ENCODE measurements at regions not wholly inside any gene's neighbourhood (a gene's known extent, or its start where the extent isn't known, plus 50 kb on each side); places are given as distances from the start of the nearest gene placed in this dataset.

- DNase-seq (ENCODE audit: low spot score) = no peak
These were observed 204.4 kb upstream of the DPP6 start for GRCh38 chr7:153847828-153848227.

- no peak for DNase-seq (ENCODE audit: low spot score)
These were observed 199.9 kb upstream of the DPP6 start for GRCh38 chr7:153852261-153852660.

- DNase-seq (ENCODE audit: low spot score) = no peak
These were observed 193.8 kb upstream of the DPP6 start for GRCh38 chr7:153858355-153858754.

GRCh38 chr7:153859239-153859638 is 193.0 kb upstream of the DPP6 start:
- DNase-seq (ENCODE audit: low spot score) = no peak

GRCh38 chr7:153886506-153887441 is 165.4 kb upstream of the DPP6 start:
- DNase-seq (ENCODE audit: low spot score) = no peak

- no peak for DNase-seq (ENCODE audit: low spot score)
These were observed 164.2 kb upstream of the DPP6 start for GRCh38 chr7:153887749-153888569.

- DNase-seq (ENCODE audit: low spot score) = no peak
These were observed 160.2 kb upstream of the DPP6 start for GRCh38 chr7:153891990-153892389.

GRCh38 chr7:153902862-153903261 is 149.3 kb upstream of the DPP6 start:
- no peak for DNase-seq (ENCODE audit: low spot score)

- DNase-seq (ENCODE audit: low spot score) = no peak
These were observed 140.0 kb upstream of the DPP6 start for GRCh38 chr7:153912211-153912610.

GRCh38 chr7:153920126-153920525 is 132.1 kb upstream of the DPP6 start:
- DNase-seq (ENCODE audit: low spot score) = no peak

- no peak for DNase-seq (ENCODE audit: low spot score)
These were observed 131.3 kb upstream of the DPP6 start for GRCh38 chr7:153920897-153921296.

GRCh38 chr7:153921408-153921807 is 130.8 kb upstream of the DPP6 start:
- no peak for DNase-seq (ENCODE audit: low spot score)

GRCh38 chr7:153930696-153931095 is 121.5 kb upstream of the DPP6 start:
- no peak for DNase-seq (ENCODE audit: low spot score)

GRCh38 chr7:153934048-153934447 is 118.2 kb upstream of the DPP6 start:
- DNase-seq (ENCODE audit: low spot score) = no peak

GRCh38 chr7:153934629-153935028 is 117.6 kb upstream of the DPP6 start:
- no peak for DNase-seq (ENCODE audit: low spot score)

- DNase-seq (ENCODE audit: low spot score) = no peak
These were observed 117.1 kb upstream of the DPP6 start for GRCh38 chr7:153935095-153935494.

GRCh38 chr7:153938451-153938850 is 113.7 kb upstream of the DPP6 start:
- no peak for DNase-seq (ENCODE audit: low spot score)

GRCh38 chr7:153939177-153939576 is 113.0 kb upstream of the DPP6 start:
- no peak for DNase-seq (ENCODE audit: low spot score)

- no peak for DNase-seq (ENCODE audit: low spot score)
These were observed 112.5 kb upstream of the DPP6 start for GRCh38 chr7:153939654-153940053.

- DNase-seq (ENCODE audit: low spot score) = no peak
These were observed 111.1 kb upstream of the DPP6 start for GRCh38 chr7:153941061-153941460.

- no peak for DNase-seq (ENCODE audit: low spot score)
These were observed 110.2 kb upstream of the DPP6 start for GRCh38 chr7:153942036-153942435.

GRCh38 chr7:153943457-153943856 is 108.7 kb upstream of the DPP6 start:
- no peak for DNase-seq (ENCODE audit: low spot score)

- DNase-seq (ENCODE audit: low spot score) = no peak
These were observed 108.3 kb upstream of the DPP6 start for GRCh38 chr7:153943861-153944260.

Measured in germinal center (tissue), 1 donor.